B cell (primary cell): ENCODE measurements at regions not wholly inside any gene's neighbourhood (a gene's known extent, or its start where the extent isn't known, plus 50 kb on each side); places are given as distances from the start of the nearest gene placed in this dataset.

Experiments
- ATAC-seq: fragments of 200-7000 bp; cut with Tn5 transposase; one replicate; pipeline ENCODE4 v1.10.0; 2021; ENCODE audit warnings: low read depth, mild to moderate bottlenecking, moderate number of reproducible peaks, moderate library complexity
- CTCF ChIA-PET: fragments of 350-600 bp; sonication (Branson Sonifier 250); formaldehyde crosslinking; loops from one replicate; lab custom pipeline; 2021; ENCODE audit warnings: antibody characterized with exemption, inconsistent platforms; lab: Charles Lee
- POLR2A ChIA-PET: fragments of 350-600 bp; sonication (Branson Sonifier 250); formaldehyde crosslinking; loops from one replicate; lab custom pipeline; 2021; ENCODE audit warnings: antibody characterized with exemption; lab: Charles Lee
- DNase-seq: peaks from one replicate; pipeline ENCODE4 v3.0.0; 2013
- H2AFZ ChIP-seq: 2 replicates; pipeline ENCODE4 v1.6.1; 2012; ENCODE audit warnings: mild to moderate bottlenecking, low read depth, low read length; ENCODE audit not compliant: insufficient read depth, poor library complexity, severe bottlenecking
- H3K27ac ChIP-seq, 2 donors: 1 replicate in 1 of 2; 2 replicates in 1 of 2; pipeline ENCODE4 v1.5.1; 2012 to 2013; ENCODE audit warnings: low read length in 2 of 2, mild to moderate bottlenecking in 2 of 2, moderate library complexity in 1 of 2
- H3K27me3 ChIP-seq, 4 experiments: fragments of 200-600 bp in 1 of 4; sonication (generic) in 1 of 4; replicated peaks in 1 of 4; 1 replicate in 2 of 4; 2 replicates in 2 of 4; pipeline versions ENCODE4 v1.6.1 to v1.7.0; 2013 to 2016; ENCODE audit warnings: low read length in 3 of 4, mild to moderate bottlenecking in 2 of 4, mixed read lengths in 1 of 4, moderate library complexity in 1 of 4; ENCODE audit not compliant: insufficient read depth in 4 of 4, control insufficient read depth in 3 of 4; ENCODE audit errors: control extremely low read depth in 1 of 4
- H3K36me3 ChIP-seq, 2 experiments: replicated peaks in 1 of 2; 1 replicate in 1 of 2; 2 replicates in 1 of 2; pipeline versions ENCODE4 v1.6.1 to v1.7.1; 2013; ENCODE audit warnings: low read length in 1 of 2; ENCODE audit not compliant: insufficient read depth in 2 of 2, control insufficient read depth in 1 of 2; ENCODE audit errors: control extremely low read depth in 1 of 2, extremely low read depth in 1 of 2
- H3K4me1 ChIP-seq, 2 donors: fragments of 200-600 bp in 1 of 2; sonication (generic) in 1 of 2; 1 replicate in 1 of 2; 2 replicates in 1 of 2; pipeline versions ENCODE4 v1.5.1 to v1.6.1; 2013 to 2017; ENCODE audit warnings: low read length in 2 of 2; ENCODE audit not compliant: control insufficient read depth in 2 of 2, insufficient read depth in 2 of 2
- H3K4me2 ChIP-seq: replicated peaks from 2 replicates; pipeline ENCODE3; 2012; ENCODE audit warnings: mild to moderate bottlenecking, low read depth, low read length; ENCODE audit not compliant: poor library complexity, severe bottlenecking
- H3K4me3 ChIP-seq, 5 experiments: fragments of 200-600 bp in 1 of 5; sonication (generic) in 1 of 5; 1 replicate in 3 of 5; 2 replicates in 2 of 5; pipeline versions ENCODE4 v1.5.1 to v1.7.0; 2011 to 2016; ENCODE audit warnings: low read length in 4 of 5, mild to moderate bottlenecking in 4 of 5, low read depth in 2 of 5, control low read depth in 1 of 5, moderate library complexity in 1 of 5; ENCODE audit not compliant: insufficient read depth in 1 of 5; ENCODE audit errors: control extremely low read depth in 1 of 5, extremely low read depth in 1 of 5
- H3K79me2 ChIP-seq: fragments of 200-600 bp; sonication (generic); one replicate; pipeline ENCODE4 v1.6.0; 2016; ENCODE audit warnings: low read length; ENCODE audit not compliant: control insufficient read depth, insufficient read depth
- H3K9ac ChIP-seq: fragments of 200-600 bp; sonication (generic); 2 replicates; pipeline ENCODE4 v1.6.1; 2017; ENCODE audit warnings: mild to moderate bottlenecking, low read length, moderate library complexity
- H3K9me3 ChIP-seq, 3 donors: one replicate each; pipeline versions ENCODE4 v1.6.1 to v1.7.1; 2013; ENCODE audit warnings: low read length in 2 of 3; ENCODE audit not compliant: control insufficient read depth in 2 of 3, insufficient read depth in 1 of 3; ENCODE audit errors: control extremely low read depth in 1 of 3
- H4K20me1 ChIP-seq: 2 replicates; pipeline ENCODE4 v1.6.0; 2012; ENCODE audit warnings: mild to moderate bottlenecking, low read length; ENCODE audit not compliant: insufficient read depth, control insufficient read depth, poor library complexity, severe bottlenecking
- H3K27ac Mint-ChIP-seq: one replicate; pipeline ENCODE4 v1.8.0; 2021; ENCODE audit warnings: mixed read lengths
- H3K27me3 Mint-ChIP-seq: one replicate; pipeline ENCODE4 v1.8.0; 2021; ENCODE audit warnings: mixed read lengths
- H3K4me1 Mint-ChIP-seq: one replicate; pipeline ENCODE4 v1.8.0; 2021; ENCODE audit warnings: mixed read lengths
- H3K4me3 Mint-ChIP-seq: one replicate; pipeline ENCODE4 v1.8.0; 2021; ENCODE audit warnings: mixed read lengths
- H3K9me3 Mint-ChIP-seq: one replicate; pipeline ENCODE4 v1.8.0; 2022; ENCODE audit warnings: mixed read lengths; ENCODE audit not compliant: insufficient read depth
- EZH2 ChIP-seq: IDR thresholded peaks from 2 replicates; pipeline ENCODE4 v1.6.1; 2012; ENCODE audit warnings: borderline replicate concordance, low read depth, mild to moderate bottlenecking, moderate library complexity, low read length; ENCODE audit not compliant: insufficient read depth, poor library complexity, severe bottlenecking
- WGBS: methylation state at CpG from one replicate; pipeline ENCODE4 v1.1.5; 2013; ENCODE audit warnings: missing lambda C conversion rate; ENCODE audit not compliant: insufficient coverage; 5-methylcytosine and 5-hydroxymethylcytosine counted together
- intact Hi-C: fragments of 100-400 bp; cut with micrococcal nuclease; formaldehyde crosslinking; loops from one replicate; pipeline ENCODE4 v1.10.0; 2022
- TF ChIP-seq, protein P1 (sequence below): fragments of 200-600 bp; IDR thresholded peaks from one replicate; pipeline ENCODE4 v1.8.0; 2022; ENCODE audit warnings: antibody characterized with exemption, mild to moderate bottlenecking

DNA sequence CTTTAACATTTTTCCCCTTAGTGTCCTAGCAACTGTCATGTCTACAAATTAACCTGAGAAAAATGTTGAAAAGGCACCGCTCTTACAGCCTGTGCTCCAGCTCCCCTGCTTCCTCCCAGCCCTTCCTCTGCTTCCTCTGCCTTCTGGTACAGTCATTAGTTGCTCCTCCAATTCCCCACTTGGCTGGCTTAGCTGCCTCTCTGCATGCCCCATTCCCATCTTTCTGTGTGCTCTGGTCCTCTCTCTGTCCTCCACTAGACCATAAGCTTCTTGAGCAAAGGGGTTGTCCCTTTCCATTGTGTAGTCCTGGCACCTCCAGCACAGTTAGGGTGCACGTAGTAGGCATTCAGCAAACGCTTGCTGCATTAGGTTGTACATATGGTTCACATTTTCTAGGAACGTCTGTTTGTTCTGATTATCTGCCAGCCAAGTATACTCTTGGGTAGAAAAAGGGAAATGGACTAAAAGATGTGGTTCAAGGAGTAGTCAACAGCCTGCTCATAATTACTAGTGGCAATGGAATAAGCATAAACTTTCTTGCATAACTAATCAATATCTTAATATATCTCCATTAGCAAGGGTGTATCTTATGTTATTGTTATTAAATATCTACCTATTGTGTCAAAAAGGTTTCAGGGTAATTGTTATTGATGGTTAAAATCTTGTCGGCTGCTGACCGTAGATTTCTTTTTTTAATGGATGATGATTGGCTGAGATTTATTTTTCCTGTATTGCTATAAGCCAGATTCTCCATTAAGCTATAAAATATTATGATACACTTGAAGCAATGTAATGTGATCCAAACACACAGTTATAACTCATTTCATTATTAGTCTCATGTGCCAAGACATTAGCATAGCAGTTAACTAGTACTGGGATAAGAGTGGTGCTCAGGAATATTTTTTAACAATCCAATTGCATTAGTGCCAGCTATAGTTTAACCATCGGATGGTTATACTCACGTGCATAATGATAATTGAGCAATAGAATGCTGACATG is 340.1 kb downstream of the SLC4A3 start:
- 75% methylated on average over 3 of the region's 8 CpGs for WGBS
- intact Hi-C loops: no loop called here
- Histone ChIP-seq H3K79me2 (no peaks in the 10 kb centered on the region), H3K27ac (no peak overlapping the region), H3K27me3 (no peaks in the 10 kb centered on the region), H2AFZ (no peak overlapping the region), H3K36me3 (no peaks in the 10 kb centered on the region), H3K9ac (no peak overlapping the region), H3K4me3 (no peak overlapping the region), H3K4me1 (no peaks in the 10 kb centered on the region), H4K20me1 (no peaks in the 10 kb centered on the region), H3K4me2 (no peak overlapping the region), H3K9me3 (no peaks in the 10 kb centered on the region)
- Mint-ChIP-seq H3K27me3 (no peaks in the 10 kb centered on the region), H3K4me1 (no peaks in the 10 kb centered on the region), H3K4me3 (no peak overlapping the region), H3K27ac (no peak overlapping the region), H3K9me3 (peaks cover 4% of the 10 kb centered on the region)
- TF ChIP-seq, protein P1, sequence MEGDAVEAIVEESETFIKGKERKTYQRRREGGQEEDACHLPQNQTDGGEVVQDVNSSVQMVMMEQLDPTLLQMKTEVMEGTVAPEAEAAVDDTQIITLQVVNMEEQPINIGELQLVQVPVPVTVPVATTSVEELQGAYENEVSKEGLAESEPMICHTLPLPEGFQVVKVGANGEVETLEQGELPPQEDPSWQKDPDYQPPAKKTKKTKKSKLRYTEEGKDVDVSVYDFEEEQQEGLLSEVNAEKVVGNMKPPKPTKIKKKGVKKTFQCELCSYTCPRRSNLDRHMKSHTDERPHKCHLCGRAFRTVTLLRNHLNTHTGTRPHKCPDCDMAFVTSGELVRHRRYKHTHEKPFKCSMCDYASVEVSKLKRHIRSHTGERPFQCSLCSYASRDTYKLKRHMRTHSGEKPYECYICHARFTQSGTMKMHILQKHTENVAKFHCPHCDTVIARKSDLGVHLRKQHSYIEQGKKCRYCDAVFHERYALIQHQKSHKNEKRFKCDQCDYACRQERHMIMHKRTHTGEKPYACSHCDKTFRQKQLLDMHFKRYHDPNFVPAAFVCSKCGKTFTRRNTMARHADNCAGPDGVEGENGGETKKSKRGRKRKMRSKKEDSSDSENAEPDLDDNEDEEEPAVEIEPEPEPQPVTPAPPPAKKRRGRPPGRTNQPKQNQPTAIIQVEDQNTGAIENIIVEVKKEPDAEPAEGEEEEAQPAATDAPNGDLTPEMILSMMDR: no peak
- TF ChIP-seq EZH2: no peak
- CTCF ChIA-PET: no interaction called here
- ATAC-seq (no peak), DNase-seq (no peak)
- POLR2A ChIA-PET: no interaction called here

DNA sequence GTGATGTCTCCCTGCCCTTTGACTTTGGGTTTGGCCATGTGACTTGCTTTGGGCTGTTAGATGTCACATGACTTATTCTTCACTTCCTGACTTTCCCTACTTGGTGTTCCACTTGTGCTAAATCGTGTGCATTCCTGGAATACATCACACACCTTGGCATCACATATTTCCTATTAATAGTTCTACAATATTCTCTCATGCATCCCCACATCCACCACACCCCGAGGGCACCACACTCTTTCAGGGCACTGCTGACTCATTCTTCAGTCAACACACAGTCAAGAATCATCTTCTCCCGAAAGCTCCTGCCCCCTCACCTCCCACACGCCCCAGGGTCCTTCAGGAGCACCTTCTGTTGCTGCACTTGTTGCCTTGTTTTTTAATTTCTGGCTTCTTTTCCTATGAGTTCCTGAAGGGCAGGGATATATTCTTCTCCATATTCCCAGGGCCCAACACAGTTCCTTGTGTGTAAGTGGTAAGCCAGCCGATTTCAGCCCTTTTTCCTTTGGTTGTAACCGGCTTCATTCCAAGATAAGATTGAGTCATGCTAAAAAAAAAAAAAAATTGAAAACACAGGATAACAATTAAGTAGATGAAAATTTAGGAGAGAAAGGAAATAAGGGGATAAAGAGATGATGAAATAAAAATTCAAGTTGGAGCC is 341.4 kb downstream of the SLC4A3 start:
- intact Hi-C loops: no loop called here
- Mint-ChIP-seq H3K4me1 (no peaks in the 10 kb centered on the region), H3K9me3 (peaks cover 4% of the 10 kb centered on the region), H3K27ac (no peak overlapping the region), H3K27me3 (no peaks in the 10 kb centered on the region), H3K4me3 (no peak overlapping the region)
- no peak for TF ChIP-seq EZH2
- TF ChIP-seq, protein P1: no peak
- H3K4me1 ChIP-seq: no peaks in the 10 kb centered on the region
- H2AFZ ChIP-seq: no peak overlapping the region
- H3K36me3 ChIP-seq: no peaks in the 10 kb centered on the region
- ChIA-PET POLR2A (no interaction called here), CTCF (no interaction called here)
- H3K9me3 ChIP-seq: no peaks in the 10 kb centered on the region
- H3K4me3 ChIP-seq: no peak overlapping the region
- DNase-seq (no peak), ATAC-seq (no peak)
- 81% methylated on average over 4 of the region's 6 CpGs for WGBS
- H3K4me2 ChIP-seq: no peak overlapping the region
- H4K20me1 ChIP-seq: no peaks in the 10 kb centered on the region
- H3K27ac ChIP-seq: no peak overlapping the region
- no peaks in the 10 kb centered on the region for H3K27me3 ChIP-seq
- H3K9ac ChIP-seq: no peak overlapping the region
- no peaks in the 10 kb centered on the region for H3K79me2 ChIP-seq
